ENCODE measurements at regions not wholly inside any gene's neighbourhood (a gene's known extent, or its start where the extent isn't known, plus 50 kb on each side); places are given as distances from the start of the nearest gene placed in this dataset.

GRCh38 chr3:80697291-80697690 lies 929.5 kb upstream of the ROBO1 start:
- TF ChIP-seq CTCF (IDR thresholded peaks at IDR 0.05) (no peak), POLR2A (IDR thresholded peaks at IDR 0.05) (no peak)

All from Peyer's patch (tissue), 4 donors.